AG04450 (cell line): ENCODE measurements at regions not wholly inside any gene's neighbourhood (a gene's known extent, or its start where the extent isn't known, plus 50 kb on each side); places are given as distances from the start of the nearest gene placed in this dataset.

ENCODE experiments used
- CTCF ChIA-PET: fragments of 300-600, 350-600 bp; formaldehyde crosslinking; extraction: SDS; loops from one replicate; lab custom pipeline; 2022; ENCODE audit warnings: antibody characterized with exemption, inconsistent platforms; lab: Charles Lee
- POLR2A ChIA-PET: fragments of 350-600 bp; formaldehyde crosslinking; extraction: SDS; loops from one replicate; lab custom pipeline; 2021; ENCODE audit warnings: antibody characterized with exemption, inconsistent platforms; lab: Yijun Ruan, JAX
- DNase-seq: peaks from one replicate; pipeline ENCODE4 v3.0.0-alpha.2; 2011; ENCODE audit warnings: low read depth, low spot score
- H3K27ac ChIP-seq: one replicate; pipeline ENCODE4 v1.5.1; 2012; ENCODE audit warnings: low read depth, low read length, control low read depth
- H3K27me3 ChIP-seq: one replicate; pipeline ENCODE4 v1.6.0; 2012; ENCODE audit warnings: low read length; ENCODE audit not compliant: control insufficient read depth, insufficient read depth
- H3K4me3 ChIP-seq: 2 replicates; pipeline ENCODE4 v1.5.1; 2011; ENCODE audit warnings: mild to moderate bottlenecking, low read depth, low read length, control low read depth
- H3K9me3 ChIP-seq: 2 replicates; pipeline ENCODE4 v1.5.1; 2012; ENCODE audit warnings: low read length; ENCODE audit not compliant: control insufficient read depth, insufficient read depth
- CTCF ChIP-seq: IDR thresholded peaks from 2 replicates; pipeline ENCODE4 v1.5.1; 2011; ENCODE audit warnings: low read depth, low read length, control low read depth, inconsistent platforms

GRCh38 chr2:147703171-147703570 is 141.7 kb upstream of the ACVR2A start:
- Histone ChIP-seq H3K9me3 (no peaks in the 10 kb centered on the region), H3K27me3 (no peaks in the 10 kb centered on the region), H3K4me3 (no peak overlapping the region), H3K27ac (no peak overlapping the region)
- DNase-seq = no peak
- POLR2A ChIA-PET = no interaction called here
- no peak for TF ChIP-seq CTCF
- CTCF ChIA-PET = no interaction called here

GRCh38 chr2:147698166-147698565 is 146.7 kb upstream of the ACVR2A start:
- Histone ChIP-seq H3K27ac (no peak overlapping the region), H3K9me3 (no peaks in the 10 kb centered on the region), H3K27me3 (no peaks in the 10 kb centered on the region), H3K4me3 (no peak overlapping the region)
- ChIA-PET POLR2A (no interaction called here), CTCF (no interaction called here)
- no peak for DNase-seq
- TF ChIP-seq CTCF = no peak

- no peak overlapping the region for H3K27ac ChIP-seq
- TF ChIP-seq CTCF = no peak
- no peak overlapping the region for H3K4me3 ChIP-seq
- no peak for DNase-seq
- H3K27me3 ChIP-seq = no peaks in the 10 kb centered on the region
- H3K9me3 ChIP-seq = no peaks in the 10 kb centered on the region
- CTCF ChIA-PET = no interaction called here
- POLR2A ChIA-PET = no interaction called here
Measured at GRCh38 chr2:147696426-147696825, 148.4 kb upstream of the ACVR2A start.

GRCh38 chr2:147689220-147689909 is 155.5 kb upstream of the ACVR2A start:
- CTCF ChIA-PET = no interaction called here
- POLR2A ChIA-PET = no interaction called here

GRCh38 chr2:147688242-147688641 is 156.6 kb upstream of the ACVR2A start:
- H3K27ac ChIP-seq = no peak overlapping the region
- no peak overlapping the region for H3K4me3 ChIP-seq
- peaks cover 6% of the 10 kb centered on the region; the same call in 1 of the 2 replicates for H3K9me3 ChIP-seq
- ChIA-PET CTCF (no interaction called here), POLR2A (no interaction called here)
- TF ChIP-seq CTCF = no peak
- DNase-seq = no peak
- H3K27me3 ChIP-seq = no peaks in the 10 kb centered on the region

More at GRCh38 chr2:147689220-147689909, 155.5 kb upstream of the ACVR2A start:
- no peak for DNase-seq
- no peak overlapping the region for H3K4me3 ChIP-seq
- no peak overlapping the region for H3K27ac ChIP-seq
- no peak for TF ChIP-seq CTCF
- peaks cover 6% of the 10 kb centered on the region; the same call in 1 of the 2 replicates for H3K9me3 ChIP-seq
- H3K27me3 ChIP-seq = no peaks in the 10 kb centered on the region
